K562 (cell line): ENCODE measurements at regions not wholly inside any gene's neighbourhood (a gene's known extent, or its start where the extent isn't known, plus 50 kb on each side); places are given as distances from the start of the nearest gene placed in this dataset.

Experiments
- RBM14 ChIP-seq: fragments of 200-400 bp; formaldehyde crosslinking; IDR thresholded peaks from 2 replicates; pipeline ENCODE4 v1.6.1; 2018; ENCODE audit warnings: low read depth, mild to moderate bottlenecking, low read length, moderate library complexity, borderline replicate concordance; ENCODE audit not compliant: insufficient read depth
- SUPT5H ChIP-seq: fragments of 450-650 bp; IDR thresholded peaks from 2 replicates; pipeline ENCODE4 v1.6.1; 2016
- TCF7 ChIP-seq: sonication (generic); IDR thresholded peaks from 2 replicates; pipeline ENCODE4 v1.6.1; 2016; ENCODE audit warnings: antibody characterized with exemption, borderline replicate concordance
- ZNF217 ChIP-seq: sonication (generic); formaldehyde crosslinking; IDR thresholded peaks from 2 replicates; pipeline ENCODE4 v1.8.0; 2022; ENCODE audit warnings: mild to moderate bottlenecking, missing genetic modification reagents
- ZNF780A ChIP-seq: fragments of 250-450 bp; sonication (Bioruptor Pico); IDR thresholded peaks from 2 replicates; pipeline ENCODE4 v1.5.0; 2021; ENCODE audit warnings: mild to moderate bottlenecking
- TF ChIP-seq, protein P1 (sequence below): fragments of 200-800 bp; sonication (Bioruptor generic); IDR thresholded peaks from 2 replicates; pipeline ENCODE4 v1.6.1; 2016; ENCODE audit warnings: missing genetic modification characterization, missing compliant biosample characterization
- TF ChIP-seq, protein P2 (sequence below): fragments of 250-450 bp; sonication (Bioruptor Pico); IDR thresholded peaks from 2 replicates; pipeline ENCODE4 v1.8.0; 2021; ENCODE audit warnings: moderate library complexity, mild to moderate bottlenecking, inconsistent platforms
- TF ChIP-seq, protein P3 (sequence below): fragments of 250-450 bp; sonication (Bioruptor Pico); IDR thresholded peaks from 2 replicates; pipeline ENCODE4 v1.5.0; 2021

DNA sequence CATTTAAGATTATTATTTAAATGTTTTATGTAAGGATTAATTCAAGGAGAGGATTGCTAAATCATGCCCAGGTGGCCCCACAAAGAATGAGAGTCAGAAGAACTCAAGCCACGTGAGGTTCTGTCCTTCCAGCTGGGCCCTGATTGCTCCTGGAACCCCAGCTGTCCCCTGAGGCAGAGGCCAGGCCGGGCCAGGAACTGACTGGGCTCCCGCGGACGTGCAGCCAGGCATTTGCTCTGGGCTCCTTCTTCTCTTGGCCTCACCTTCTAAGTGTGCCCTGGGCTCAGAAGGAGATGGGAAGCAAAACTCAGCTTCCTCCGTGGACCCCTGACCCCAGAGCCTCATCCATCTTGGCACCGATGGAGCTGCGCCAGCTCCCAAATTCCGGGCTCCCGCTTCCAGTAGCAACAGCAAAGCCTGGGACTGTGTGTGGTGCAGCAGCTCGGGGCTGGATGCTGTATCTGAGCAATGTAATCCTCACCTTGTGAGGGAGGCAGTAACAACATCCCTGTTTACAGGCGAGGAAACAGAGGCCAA lies 250.6 kb upstream of the PPP2R2D start (continued):
- TF ChIP-seq, protein P1, sequence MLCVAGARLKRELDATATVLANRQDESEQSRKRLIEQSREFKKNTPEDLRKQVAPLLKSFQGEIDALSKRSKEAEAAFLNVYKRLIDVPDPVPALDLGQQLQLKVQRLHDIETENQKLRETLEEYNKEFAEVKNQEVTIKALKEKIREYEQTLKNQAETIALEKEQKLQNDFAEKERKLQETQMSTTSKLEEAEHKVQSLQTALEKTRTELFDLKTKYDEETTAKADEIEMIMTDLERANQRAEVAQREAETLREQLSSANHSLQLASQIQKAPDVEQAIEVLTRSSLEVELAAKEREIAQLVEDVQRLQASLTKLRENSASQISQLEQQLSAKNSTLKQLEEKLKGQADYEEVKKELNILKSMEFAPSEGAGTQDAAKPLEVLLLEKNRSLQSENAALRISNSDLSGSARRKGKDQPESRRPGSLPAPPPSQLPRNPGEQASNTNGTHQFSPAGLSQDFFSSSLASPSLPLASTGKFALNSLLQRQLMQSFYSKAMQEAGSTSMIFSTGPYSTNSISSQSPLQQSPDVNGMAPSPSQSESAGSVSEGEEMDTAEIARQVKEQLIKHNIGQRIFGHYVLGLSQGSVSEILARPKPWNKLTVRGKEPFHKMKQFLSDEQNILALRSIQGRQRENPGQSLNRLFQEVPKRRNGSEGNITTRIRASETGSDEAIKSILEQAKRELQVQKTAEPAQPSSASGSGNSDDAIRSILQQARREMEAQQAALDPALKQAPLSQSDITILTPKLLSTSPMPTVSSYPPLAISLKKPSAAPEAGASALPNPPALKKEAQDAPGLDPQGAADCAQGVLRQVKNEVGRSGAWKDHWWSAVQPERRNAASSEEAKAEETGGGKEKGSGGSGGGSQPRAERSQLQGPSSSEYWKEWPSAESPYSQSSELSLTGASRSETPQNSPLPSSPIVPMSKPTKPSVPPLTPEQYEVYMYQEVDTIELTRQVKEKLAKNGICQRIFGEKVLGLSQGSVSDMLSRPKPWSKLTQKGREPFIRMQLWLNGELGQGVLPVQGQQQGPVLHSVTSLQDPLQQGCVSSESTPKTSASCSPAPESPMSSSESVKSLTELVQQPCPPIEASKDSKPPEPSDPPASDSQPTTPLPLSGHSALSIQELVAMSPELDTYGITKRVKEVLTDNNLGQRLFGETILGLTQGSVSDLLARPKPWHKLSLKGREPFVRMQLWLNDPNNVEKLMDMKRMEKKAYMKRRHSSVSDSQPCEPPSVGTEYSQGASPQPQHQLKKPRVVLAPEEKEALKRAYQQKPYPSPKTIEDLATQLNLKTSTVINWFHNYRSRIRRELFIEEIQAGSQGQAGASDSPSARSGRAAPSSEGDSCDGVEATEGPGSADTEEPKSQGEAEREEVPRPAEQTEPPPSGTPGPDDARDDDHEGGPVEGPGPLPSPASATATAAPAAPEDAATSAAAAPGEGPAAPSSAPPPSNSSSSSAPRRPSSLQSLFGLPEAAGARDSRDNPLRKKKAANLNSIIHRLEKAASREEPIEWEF (CRISPR knock-in tag), result no peak
- no peak for TF ChIP-seq SUPT5H
- TF ChIP-seq TCF7, result no peak
- TF ChIP-seq, protein P2, sequence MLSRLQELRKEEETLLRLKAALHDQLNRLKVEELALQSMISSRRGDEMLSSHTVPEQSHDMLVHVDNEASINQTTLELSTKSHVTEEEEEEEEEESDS (CRISPR knock-in tag), result no peak
- no peak for TF ChIP-seq RBM14
- TF ChIP-seq, protein P3, sequence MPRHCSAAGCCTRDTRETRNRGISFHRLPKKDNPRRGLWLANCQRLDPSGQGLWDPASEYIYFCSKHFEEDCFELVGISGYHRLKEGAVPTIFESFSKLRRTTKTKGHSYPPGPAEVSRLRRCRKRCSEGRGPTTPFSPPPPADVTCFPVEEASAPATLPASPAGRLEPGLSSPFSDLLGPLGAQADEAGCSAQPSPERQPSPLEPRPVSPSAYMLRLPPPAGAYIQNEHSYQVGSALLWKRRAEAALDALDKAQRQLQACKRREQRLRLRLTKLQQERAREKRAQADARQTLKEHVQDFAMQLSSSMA (CRISPR knock-in tag), result no peak
- TF ChIP-seq ZNF780A (CRISPR knock-in tag), result no peak
- no peak for TF ChIP-seq ZNF217
